ENCODE measurements at regions not wholly inside any gene's neighbourhood (a gene's known extent, or its start where the extent isn't known, plus 50 kb on each side); places are given as distances from the start of the nearest gene placed in this dataset.
"Not testable (repeated sequence)": the region's sequence is repeated elsewhere in the genome, so short reads cannot be mapped to it uniquely, and the experiment has no call there.

- DNase-seq = not testable (repeated sequence)
Measured at GRCh38 chr3:32042867-32043266, 61.3 kb downstream of the ZNF860 start.

DNA sequence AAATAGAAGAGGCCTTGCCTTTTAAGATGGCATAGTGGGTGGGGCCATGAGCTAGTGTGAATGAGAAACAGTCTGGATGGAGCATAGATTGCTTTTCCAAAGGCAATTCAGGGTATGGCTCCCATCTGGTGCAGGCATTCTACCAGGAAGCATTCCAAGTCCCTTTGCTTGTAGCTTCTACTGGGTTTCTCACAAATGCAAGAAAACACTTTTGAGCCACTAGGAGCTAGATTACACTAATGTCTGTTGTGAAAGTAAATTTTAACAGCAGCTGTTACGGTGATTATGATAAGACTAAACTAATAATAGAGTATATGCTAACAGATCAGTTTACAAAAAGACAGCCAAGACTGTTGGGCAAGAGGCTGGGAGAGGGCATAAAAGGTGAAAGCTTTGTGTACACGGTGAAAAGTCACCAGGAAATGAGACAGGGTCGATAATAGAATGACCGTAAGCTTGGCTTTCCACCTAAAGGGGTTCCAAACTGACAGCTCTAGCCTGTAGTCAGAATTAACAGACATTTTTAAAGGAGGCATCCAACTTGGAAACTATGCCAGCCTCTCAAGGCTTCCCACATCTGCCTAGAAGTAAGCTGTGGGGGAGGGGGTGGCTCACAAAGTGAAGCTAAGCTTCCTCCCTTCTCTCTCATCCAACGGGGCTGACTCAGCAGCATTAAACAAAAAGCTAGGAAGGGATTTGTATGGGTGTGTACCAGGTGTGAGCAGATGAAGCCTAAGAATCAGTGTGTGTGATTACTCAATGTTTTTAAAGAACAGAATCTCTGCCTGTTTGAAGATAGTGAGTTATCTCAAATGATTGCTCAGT lies 61.1 kb upstream of the GPD1L start:
- DNase-seq = peak; percentile 36 to 82

DNA sequence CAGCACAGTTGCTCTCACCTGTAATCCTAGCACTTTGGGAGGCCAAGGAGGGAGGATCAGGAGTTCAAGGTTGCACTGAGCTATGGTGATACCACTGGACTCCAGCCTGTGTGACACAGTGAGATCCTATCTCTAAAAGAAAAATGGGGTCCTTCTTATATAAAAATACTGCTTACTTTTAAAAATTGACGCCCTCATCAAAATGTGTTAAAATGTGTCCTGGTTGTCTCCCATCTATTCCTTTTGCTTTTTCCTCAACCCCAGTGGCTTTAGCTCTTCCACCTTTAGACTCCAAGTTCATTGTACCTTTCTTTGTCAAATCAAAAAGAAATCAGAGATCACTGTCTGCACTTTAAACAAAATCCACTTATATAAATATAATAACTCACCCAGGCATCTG lies 60.3 kb upstream of the GPD1L start:
- DNase-seq = no peak

- no peak for DNase-seq
Measured at GRCh38 chr3:32048487-32049182, 57.8 kb upstream of the GPD1L start.

DNA sequence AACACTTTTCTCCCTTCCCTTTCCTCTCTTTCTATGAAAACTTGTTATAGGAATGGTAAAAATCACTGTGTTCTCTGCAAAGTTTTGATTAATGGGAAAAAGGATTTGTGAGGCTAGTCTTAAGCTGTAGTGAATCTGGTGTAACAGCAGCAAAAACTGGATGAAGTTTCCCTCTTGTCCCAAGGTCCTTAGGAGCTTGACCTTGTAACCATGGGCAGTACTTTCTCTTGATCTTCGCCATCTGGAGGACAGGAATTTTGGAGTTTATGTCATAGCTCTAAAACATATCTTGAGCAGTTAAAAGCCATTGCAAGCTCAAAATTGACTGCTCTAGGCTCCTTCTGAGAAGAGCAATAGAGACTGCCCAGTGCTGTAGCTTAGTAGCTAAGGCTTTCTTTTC lies 56.5 kb upstream of the GPD1L start:
- DNase-seq = no peak

- not testable (repeated sequence) for DNase-seq
Measured at GRCh38 chr3:32052230-32052629, 54.2 kb upstream of the GPD1L start.

GRCh38 chr3:32052851-32053250 lies 53.6 kb upstream of the GPD1L start:
- not testable (repeated sequence) for DNase-seq

GRCh38 chr3:32056559-32057290 lies 49.7 kb upstream of the GPD1L start:
- DNase-seq = no peak
